ENCODE measurements at regions not wholly inside any gene's neighbourhood (a gene's known extent, or its start where the extent isn't known, plus 50 kb on each side); places are given as distances from the start of the nearest gene placed in this dataset.
A peak's percentile ranks its signal among the peaks of the same experiment; 100 is the strongest.

DNA sequence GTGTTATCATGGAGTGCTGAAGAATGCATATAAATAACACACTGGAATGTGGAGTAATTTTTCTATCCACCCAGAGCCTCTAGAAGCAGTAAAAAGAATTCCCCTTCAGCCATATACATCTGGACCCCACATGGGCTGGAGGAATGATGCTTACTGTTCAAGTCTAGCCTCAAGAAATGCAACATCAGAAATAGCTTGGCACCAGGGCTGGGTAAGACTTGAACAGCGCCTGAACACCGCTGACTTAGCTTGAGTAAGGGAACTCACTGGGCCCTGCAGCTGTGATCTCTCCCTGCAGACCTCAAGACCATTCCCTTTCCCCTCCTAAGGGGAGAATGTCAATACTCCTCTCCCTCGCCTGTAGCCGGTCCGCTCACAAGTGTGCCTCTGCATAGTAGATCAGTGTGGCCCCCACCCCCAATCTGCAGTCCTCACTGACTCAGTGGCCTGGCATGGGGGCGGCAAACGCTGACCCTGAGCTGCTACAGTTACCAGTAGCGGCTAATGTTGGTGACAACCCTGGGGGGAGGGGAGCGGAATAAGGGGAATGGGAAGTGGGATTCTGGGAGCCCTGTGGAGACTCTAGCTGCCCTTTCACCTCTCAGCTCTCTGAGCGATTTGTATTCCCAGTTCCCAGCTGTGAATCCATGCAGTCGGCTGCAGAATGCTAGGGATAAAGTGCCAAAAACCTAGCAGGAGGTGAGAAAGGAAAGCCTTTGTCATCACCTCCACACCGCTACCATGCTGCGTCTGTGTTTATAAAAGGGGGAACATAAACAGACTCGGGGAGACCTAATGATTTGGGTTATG is 483.9 kb downstream of the DISC1 start (continued):
- TF ChIP-seq, protein P1, sequence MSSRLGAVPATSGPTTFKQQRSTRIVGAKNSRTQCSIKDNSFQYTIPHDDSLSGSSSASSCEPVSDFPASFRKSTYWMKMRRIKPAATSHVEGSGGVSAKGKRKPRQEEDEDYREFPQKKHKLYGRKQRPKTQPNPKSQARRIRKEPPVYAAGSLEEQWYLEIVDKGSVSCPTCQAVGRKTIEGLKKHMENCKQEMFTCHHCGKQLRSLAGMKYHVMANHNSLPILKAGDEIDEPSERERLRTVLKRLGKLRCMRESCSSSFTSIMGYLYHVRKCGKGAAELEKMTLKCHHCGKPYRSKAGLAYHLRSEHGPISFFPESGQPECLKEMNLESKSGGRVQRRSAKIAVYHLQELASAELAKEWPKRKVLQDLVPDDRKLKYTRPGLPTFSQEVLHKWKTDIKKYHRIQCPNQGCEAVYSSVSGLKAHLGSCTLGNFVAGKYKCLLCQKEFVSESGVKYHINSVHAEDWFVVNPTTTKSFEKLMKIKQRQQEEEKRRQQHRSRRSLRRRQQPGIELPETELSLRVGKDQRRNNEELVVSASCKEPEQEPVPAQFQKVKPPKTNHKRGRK (CRISPR knock-in tag; IDR thresholded peaks at IDR 0.05; ENCODE audit: borderline replicate concordance), result no peak
- TF ChIP-seq, protein P2, sequence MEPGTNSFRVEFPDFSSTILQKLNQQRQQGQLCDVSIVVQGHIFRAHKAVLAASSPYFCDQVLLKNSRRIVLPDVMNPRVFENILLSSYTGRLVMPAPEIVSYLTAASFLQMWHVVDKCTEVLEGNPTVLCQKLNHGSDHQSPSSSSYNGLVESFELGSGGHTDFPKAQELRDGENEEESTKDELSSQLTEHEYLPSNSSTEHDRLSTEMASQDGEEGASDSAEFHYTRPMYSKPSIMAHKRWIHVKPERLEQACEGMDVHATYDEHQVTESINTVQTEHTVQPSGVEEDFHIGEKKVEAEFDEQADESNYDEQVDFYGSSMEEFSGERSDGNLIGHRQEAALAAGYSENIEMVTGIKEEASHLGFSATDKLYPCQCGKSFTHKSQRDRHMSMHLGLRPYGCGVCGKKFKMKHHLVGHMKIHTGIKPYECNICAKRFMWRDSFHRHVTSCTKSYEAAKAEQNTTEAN (CRISPR knock-in tag; IDR thresholded peaks at IDR 0.05), result peak; percentile 60; the same call in 1 of the 2 replicates
- no peak for TF ChIP-seq SOX15 (CRISPR knock-in tag; IDR thresholded peaks at IDR 0.05)
- TF ChIP-seq, protein P3, sequence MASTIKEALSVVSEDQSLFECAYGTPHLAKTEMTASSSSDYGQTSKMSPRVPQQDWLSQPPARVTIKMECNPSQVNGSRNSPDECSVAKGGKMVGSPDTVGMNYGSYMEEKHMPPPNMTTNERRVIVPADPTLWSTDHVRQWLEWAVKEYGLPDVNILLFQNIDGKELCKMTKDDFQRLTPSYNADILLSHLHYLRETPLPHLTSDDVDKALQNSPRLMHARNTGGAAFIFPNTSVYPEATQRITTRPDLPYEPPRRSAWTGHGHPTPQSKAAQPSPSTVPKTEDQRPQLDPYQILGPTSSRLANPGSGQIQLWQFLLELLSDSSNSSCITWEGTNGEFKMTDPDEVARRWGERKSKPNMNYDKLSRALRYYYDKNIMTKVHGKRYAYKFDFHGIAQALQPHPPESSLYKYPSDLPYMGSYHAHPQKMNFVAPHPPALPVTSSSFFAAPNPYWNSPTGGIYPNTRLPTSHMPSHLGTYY (CRISPR knock-in tag; IDR thresholded peaks at IDR 0.05), result no peak
- TF ChIP-seq SMAD4 (CRISPR knock-in tag; IDR thresholded peaks at IDR 0.05), result no peak
- TF ChIP-seq ZNF263 (CRISPR knock-in tag; IDR thresholded peaks at IDR 0.05; ENCODE audit: low read depth), result no peak
- 0 out of 2 replicates have a peak, but pooled peaks have one; percentile 6 for TF ChIP-seq PRRX2 (CRISPR knock-in tag; IDR thresholded peaks at IDR 0.05)
- no peak for TF ChIP-seq NFYB (CRISPR knock-in tag; conservative IDR thresholded peaks at IDR 0.05; ENCODE audit: low read depth)
- TF ChIP-seq, protein P4, sequence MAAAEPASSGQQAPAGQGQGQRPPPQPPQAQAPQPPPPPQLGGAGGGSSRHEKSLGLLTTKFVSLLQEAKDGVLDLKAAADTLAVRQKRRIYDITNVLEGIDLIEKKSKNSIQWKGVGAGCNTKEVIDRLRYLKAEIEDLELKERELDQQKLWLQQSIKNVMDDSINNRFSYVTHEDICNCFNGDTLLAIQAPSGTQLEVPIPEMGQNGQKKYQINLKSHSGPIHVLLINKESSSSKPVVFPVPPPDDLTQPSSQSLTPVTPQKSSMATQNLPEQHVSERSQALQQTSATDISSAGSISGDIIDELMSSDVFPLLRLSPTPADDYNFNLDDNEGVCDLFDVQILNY (CRISPR knock-in tag; IDR thresholded peaks at IDR 0.05), result 0 out of 2 replicates have a peak, but pooled peaks have one; percentile 40
- no peak for TF ChIP-seq ATF1 (CRISPR knock-in tag; IDR thresholded peaks at IDR 0.05)
- TF ChIP-seq, protein P5, sequence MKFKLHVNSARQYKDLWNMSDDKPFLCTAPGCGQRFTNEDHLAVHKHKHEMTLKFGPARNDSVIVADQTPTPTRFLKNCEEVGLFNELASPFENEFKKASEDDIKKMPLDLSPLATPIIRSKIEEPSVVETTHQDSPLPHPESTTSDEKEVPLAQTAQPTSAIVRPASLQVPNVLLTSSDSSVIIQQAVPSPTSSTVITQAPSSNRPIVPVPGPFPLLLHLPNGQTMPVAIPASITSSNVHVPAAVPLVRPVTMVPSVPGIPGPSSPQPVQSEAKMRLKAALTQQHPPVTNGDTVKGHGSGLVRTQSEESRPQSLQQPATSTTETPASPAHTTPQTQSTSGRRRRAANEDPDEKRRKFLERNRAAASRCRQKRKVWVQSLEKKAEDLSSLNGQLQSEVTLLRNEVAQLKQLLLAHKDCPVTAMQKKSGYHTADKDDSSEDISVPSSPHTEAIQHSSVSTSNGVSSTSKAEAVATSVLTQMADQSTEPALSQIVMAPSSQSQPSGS (CRISPR knock-in tag; IDR thresholded peaks at IDR 0.05; ENCODE audit: borderline replicate concordance, low read depth), result no peak
- TF ChIP-seq TEAD4 (CRISPR knock-in tag; IDR thresholded peaks at IDR 0.05), result no peak
- TF ChIP-seq, protein P6, sequence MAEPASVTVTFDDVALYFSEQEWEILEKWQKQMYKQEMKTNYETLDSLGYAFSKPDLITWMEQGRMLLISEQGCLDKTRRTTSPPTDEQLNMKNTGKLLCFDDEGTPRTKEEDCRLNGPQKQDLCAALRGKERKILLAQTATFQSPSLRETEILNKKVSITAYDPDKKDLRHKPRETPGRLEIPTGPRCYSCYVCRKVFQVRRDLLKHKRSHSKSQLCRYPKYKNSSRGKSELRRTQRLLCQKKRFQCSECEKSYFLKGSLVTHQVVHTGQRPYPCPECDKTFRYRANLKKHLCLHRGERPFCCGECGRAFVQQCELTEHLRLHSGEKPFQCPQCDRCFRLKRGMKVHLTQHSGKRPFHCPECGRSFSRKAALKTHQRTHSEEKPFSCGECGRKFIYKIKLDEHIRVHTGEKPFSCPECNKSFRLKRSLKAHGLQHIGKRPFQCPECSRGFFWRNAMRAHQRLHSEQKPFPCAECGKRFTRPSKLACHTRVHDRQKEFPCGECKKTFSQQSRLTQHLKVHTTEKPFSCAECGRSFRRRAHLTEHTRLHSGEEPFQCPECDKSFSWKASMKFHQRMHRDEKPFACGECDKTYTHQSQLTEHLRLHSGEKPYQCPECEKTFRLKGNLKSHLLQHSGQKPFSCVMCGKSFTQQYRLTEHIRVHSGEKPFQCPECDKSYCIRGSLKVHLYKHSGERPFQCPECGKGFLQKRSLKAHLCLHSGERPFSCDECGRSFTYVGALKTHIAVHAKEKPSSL (CRISPR knock-in tag; conservative IDR thresholded peaks at IDR 0.05), result no peak
- no peak for TF ChIP-seq NFATC4 (CRISPR knock-in tag; IDR thresholded peaks at IDR 0.05)
- TF ChIP-seq NR3C1 (CRISPR knock-in tag; conservative IDR thresholded peaks at IDR 0.05; ENCODE audit: low read depth), result peak; percentile 47; the same call in 1 of the 2 replicates
- peak; percentile 81; the same call in 1 of the 2 replicates for TF ChIP-seq CREM (CRISPR knock-in tag; IDR thresholded peaks at IDR 0.05)
- TF ChIP-seq ZNF317 (CRISPR knock-in tag; IDR thresholded peaks at IDR 0.05; ENCODE audit: borderline replicate concordance, low read depth), result no peak
- TF ChIP-seq, protein P7, sequence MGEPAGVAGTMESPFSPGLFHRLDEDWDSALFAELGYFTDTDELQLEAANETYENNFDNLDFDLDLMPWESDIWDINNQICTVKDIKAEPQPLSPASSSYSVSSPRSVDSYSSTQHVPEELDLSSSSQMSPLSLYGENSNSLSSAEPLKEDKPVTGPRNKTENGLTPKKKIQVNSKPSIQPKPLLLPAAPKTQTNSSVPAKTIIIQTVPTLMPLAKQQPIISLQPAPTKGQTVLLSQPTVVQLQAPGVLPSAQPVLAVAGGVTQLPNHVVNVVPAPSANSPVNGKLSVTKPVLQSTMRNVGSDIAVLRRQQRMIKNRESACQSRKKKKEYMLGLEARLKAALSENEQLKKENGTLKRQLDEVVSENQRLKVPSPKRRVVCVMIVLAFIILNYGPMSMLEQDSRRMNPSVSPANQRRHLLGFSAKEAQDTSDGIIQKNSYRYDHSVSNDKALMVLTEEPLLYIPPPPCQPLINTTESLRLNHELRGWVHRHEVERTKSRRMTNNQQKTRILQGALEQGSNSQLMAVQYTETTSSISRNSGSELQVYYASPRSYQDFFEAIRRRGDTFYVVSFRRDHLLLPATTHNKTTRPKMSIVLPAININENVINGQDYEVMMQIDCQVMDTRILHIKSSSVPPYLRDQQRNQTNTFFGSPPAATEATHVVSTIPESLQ (CRISPR knock-in tag; IDR thresholded peaks at IDR 0.05), result no peak
- TF ChIP-seq GRHL2 (CRISPR knock-in tag; IDR thresholded peaks at IDR 0.05; ENCODE audit: insufficient replicate concordance, severe bottlenecking), result no peak
- no peak for TF ChIP-seq ZBTB21 (CRISPR knock-in tag; IDR thresholded peaks at IDR 0.05; ENCODE audit: borderline replicate concordance)
- no peak for TF ChIP-seq ZNF232 (CRISPR knock-in tag; IDR thresholded peaks at IDR 0.05)
- no peak for TF ChIP-seq ZNF121 (CRISPR knock-in tag; IDR thresholded peaks at IDR 0.05)
- TF ChIP-seq NFE2L1 (CRISPR knock-in tag; IDR thresholded peaks at IDR 0.05), result peak; percentile 72
- TF ChIP-seq IRF2 (CRISPR knock-in tag; IDR thresholded peaks at IDR 0.05; ENCODE audit: borderline replicate concordance, low read depth), result no peak
- TF ChIP-seq, protein P8, sequence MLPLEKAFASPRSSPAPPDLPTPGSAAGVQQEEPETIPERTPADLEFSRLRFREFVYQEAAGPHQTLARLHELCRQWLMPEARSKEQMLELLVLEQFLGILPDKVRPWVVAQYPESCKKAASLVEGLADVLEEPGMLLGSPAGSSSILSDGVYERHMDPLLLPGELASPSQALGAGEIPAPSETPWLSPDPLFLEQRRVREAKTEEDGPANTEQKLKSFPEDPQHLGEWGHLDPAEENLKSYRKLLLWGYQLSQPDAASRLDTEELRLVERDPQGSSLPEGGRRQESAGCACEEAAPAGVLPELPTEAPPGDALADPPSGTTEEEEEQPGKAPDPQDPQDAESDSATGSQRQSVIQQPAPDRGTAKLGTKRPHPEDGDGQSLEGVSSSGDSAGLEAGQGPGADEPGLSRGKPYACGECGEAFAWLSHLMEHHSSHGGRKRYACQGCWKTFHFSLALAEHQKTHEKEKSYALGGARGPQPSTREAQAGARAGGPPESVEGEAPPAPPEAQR (CRISPR knock-in tag; IDR thresholded peaks at IDR 0.05), result no peak
- peak; percentile 89 for TF ChIP-seq ZNF423 (CRISPR knock-in tag; IDR thresholded peaks at IDR 0.05)
- TF ChIP-seq, protein P9, sequence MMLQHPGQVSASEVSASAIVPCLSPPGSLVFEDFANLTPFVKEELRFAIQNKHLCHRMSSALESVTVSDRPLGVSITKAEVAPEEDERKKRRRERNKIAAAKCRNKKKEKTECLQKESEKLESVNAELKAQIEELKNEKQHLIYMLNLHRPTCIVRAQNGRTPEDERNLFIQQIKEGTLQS (CRISPR knock-in tag; conservative IDR thresholded peaks at IDR 0.05), result no peak
